ENCODE measurements at regions not wholly inside any gene's neighbourhood (a gene's known extent, or its start where the extent isn't known, plus 50 kb on each side); places are given as distances from the start of the nearest gene placed in this dataset.

- Mint-ChIP-seq H3K4me3 (ENCODE audit: unreplicated experiment) (no peak overlapping the region), H3K27me3 (ENCODE audit: unreplicated experiment) (peaks cover 67% of the 10 kb centered on the region), H3K4me1 (ENCODE audit: unreplicated experiment) (no peaks in the 10 kb centered on the region), H3K9me3 (ENCODE audit: unreplicated experiment) (no peaks in the 10 kb centered on the region), H3K27ac (ENCODE audit: unreplicated experiment) (no peak overlapping the region), H3K36me3 (ENCODE audit: unreplicated experiment) (no peaks in the 10 kb centered on the region)
- no peak for TF ChIP-seq CTCF (IDR thresholded peaks at IDR 0.05)
- DNase-seq (ENCODE audit: extremely low spot score, unreplicated experiment), result no peak
These were observed 255.0 kb downstream of the RPS24 start for GRCh38 chr10:78288663-78289062.

DNA sequence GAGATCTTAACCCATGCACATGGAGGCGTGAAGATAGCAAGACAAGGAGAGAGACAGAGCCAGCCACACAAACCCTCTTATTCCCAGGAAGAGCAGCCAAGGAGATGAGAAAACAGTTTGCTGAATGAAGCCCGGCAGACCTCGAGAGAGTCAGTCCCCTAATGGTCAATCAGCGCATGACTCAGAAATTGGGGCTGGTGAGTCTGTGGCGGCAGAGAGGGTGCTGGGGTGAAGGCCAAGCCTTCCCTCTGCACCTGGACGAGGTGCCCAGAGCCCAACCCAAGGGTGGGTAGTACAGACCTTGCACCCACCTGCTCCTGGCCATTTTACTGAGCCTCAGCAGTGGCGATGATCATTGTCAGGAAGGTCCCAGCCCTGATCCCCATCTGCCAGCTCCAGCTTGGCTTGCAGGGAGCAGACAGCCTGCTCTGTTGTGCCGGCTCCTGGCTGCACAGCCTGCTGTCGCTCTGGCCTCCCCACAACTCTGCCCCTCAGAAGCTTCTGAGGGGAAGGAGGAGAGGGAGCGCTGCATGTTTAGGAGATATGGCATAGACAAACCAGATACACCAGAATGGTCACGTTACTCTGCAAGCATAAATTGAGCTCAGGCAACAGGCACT is 256.6 kb downstream of the RPS24 start:
- no peak overlapping the region for H3K27ac Mint-ChIP-seq (ENCODE audit: unreplicated experiment)
- TF ChIP-seq CTCF (IDR thresholded peaks at IDR 0.05), result no peak
- H3K36me3 Mint-ChIP-seq (ENCODE audit: unreplicated experiment), result no peaks in the 10 kb centered on the region
- no peaks in the 10 kb centered on the region for H3K4me1 Mint-ChIP-seq (ENCODE audit: unreplicated experiment)
- DNase-seq (ENCODE audit: extremely low spot score, unreplicated experiment), result no peak
- no peak overlapping the region for H3K4me3 Mint-ChIP-seq (ENCODE audit: unreplicated experiment)
- H3K27me3 Mint-ChIP-seq (ENCODE audit: unreplicated experiment), result peaks cover 57% of the 10 kb centered on the region
- H3K9me3 Mint-ChIP-seq (ENCODE audit: unreplicated experiment), result no peaks in the 10 kb centered on the region

DNA sequence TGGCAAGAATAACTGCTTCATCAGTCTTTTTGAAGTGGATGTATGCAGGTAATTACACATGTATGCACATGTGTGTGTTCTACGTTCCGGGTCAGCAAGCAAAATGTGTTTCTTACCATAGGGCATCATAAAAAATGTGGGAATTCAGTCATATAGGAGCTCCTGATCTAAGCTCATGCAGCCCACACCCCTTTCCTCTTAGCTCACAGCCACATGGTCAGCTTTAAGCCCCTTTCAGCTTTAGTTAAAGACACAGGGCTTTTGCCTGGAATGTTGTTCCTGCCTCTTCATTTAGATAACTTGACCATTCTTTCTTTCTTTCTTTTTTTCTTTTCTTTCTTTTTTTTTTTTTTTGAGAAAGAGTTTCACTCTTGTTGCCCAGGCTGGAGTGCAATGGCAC is 258.1 kb downstream of the RPS24 start:
- no peak overlapping the region for H3K27ac Mint-ChIP-seq (ENCODE audit: unreplicated experiment)
- TF ChIP-seq CTCF (IDR thresholded peaks at IDR 0.05), result no peak
- H3K36me3 Mint-ChIP-seq (ENCODE audit: unreplicated experiment), result no peaks in the 10 kb centered on the region
- peaks cover 53% of the 10 kb centered on the region for H3K27me3 Mint-ChIP-seq (ENCODE audit: unreplicated experiment)
- H3K4me1 Mint-ChIP-seq (ENCODE audit: unreplicated experiment), result no peaks in the 10 kb centered on the region
- no peaks in the 10 kb centered on the region for H3K9me3 Mint-ChIP-seq (ENCODE audit: unreplicated experiment)
- H3K4me3 Mint-ChIP-seq (ENCODE audit: unreplicated experiment), result no peak overlapping the region
- no peak for DNase-seq (ENCODE audit: extremely low spot score, unreplicated experiment)

GRCh38 chr10:78292250-78292981 is 258.8 kb downstream of the RPS24 start:
- Mint-ChIP-seq H3K27ac (ENCODE audit: unreplicated experiment) (no peak overlapping the region), H3K36me3 (ENCODE audit: unreplicated experiment) (peaks cover 2% of the 10 kb centered on the region), H3K4me1 (ENCODE audit: unreplicated experiment) (no peaks in the 10 kb centered on the region), H3K9me3 (ENCODE audit: unreplicated experiment) (no peaks in the 10 kb centered on the region), H3K4me3 (ENCODE audit: unreplicated experiment) (no peak overlapping the region), H3K27me3 (ENCODE audit: unreplicated experiment) (peaks cover 49% of the 10 kb centered on the region)
- DNase-seq (ENCODE audit: extremely low spot score, unreplicated experiment), result no peak
- no peak for TF ChIP-seq CTCF (IDR thresholded peaks at IDR 0.05)

DNA sequence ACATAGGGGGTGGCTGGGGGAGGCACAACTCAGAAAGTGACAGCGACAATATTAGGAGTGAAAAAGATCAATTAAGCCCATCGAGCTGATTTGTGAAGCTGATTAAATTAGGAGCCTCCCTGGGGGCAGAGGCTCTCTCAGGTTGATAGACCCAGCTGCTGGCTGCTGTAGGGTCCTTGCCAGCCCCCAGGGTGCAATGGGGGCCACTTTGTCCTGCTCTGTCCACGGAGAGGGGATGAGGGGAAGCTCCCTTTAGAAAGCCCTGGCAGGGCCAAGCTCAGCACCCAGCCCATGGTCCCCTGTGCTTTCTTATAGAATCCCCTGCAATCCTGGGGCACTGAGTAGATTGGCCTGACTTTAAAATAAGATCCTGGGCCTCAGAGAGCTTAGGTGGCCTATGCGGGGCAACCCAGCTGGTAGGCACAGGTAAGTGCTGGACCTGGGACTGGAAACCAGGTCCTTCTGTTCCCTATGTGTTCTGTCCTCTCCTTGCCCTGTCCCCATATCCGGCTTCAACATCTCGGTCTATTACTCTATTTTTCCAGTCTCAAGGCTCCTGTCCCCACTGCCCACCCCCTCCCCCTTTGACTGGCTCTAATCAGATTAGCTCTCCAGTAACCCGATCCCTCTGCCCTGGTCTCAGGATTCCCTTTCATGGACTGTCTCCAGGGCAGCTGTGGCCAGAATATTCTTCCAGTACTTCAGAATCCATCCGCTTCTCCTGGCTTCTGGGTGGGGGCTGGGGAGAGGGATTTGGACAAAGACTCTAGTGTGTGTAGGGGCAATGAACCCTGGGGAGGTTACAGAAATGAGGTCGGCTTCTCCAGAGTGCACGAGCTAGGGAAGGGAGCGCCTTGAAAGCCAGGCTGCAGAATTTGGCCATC is 259.6 kb downstream of the RPS24 start:
- Mint-ChIP-seq H3K4me1 (ENCODE audit: unreplicated experiment) (no peaks in the 10 kb centered on the region), H3K9me3 (ENCODE audit: unreplicated experiment) (no peaks in the 10 kb centered on the region), H3K27me3 (ENCODE audit: unreplicated experiment) (peaks cover 43% of the 10 kb centered on the region), H3K36me3 (ENCODE audit: unreplicated experiment) (peaks cover 2% of the 10 kb centered on the region), H3K4me3 (ENCODE audit: unreplicated experiment) (no peak overlapping the region), H3K27ac (ENCODE audit: unreplicated experiment) (no peak overlapping the region)
- no peak for DNase-seq (ENCODE audit: extremely low spot score, unreplicated experiment)
- no peak for TF ChIP-seq CTCF (IDR thresholded peaks at IDR 0.05)
